Thyroid gland (tissue), 4 donors: ENCODE measurements at regions not wholly inside any gene's neighbourhood (a gene's known extent, or its start where the extent isn't known, plus 50 kb on each side); places are given as distances from the start of the nearest gene placed in this dataset.

Experiments
- CTCF ChIP-seq, 6 experiments: fragments of 200-600 bp in 3 of 6; fragments of 450-650 bp in 3 of 6; sonication (generic) in 3 of 6; IDR thresholded peaks; one replicate each; pipeline ENCODE4 v1.5.1; 2016 to 2019; ENCODE audit warnings: antibody characterized with exemption in 6 of 6, mild to moderate bottlenecking in 2 of 6, inconsistent platforms in 1 of 6, moderate library complexity in 1 of 6
- POLR2A ChIP-seq, 2 donors: fragments of 450-650 bp; IDR thresholded peaks; one replicate each; pipeline ENCODE4 v1.6.1; 2017; ENCODE audit warnings: antibody characterized with exemption in 2 of 2, mild to moderate bottlenecking in 2 of 2, moderate library complexity in 1 of 2

- TF ChIP-seq CTCF (IDR thresholded peaks at IDR 0.05) (no peak), POLR2A (IDR thresholded peaks at IDR 0.05) (no peak)
These were observed 238.8 kb downstream of the BAMBI start for GRCh38 chr10:28915989-28916588.
